ENCODE measurements at regions not wholly inside any gene's neighbourhood (a gene's known extent, or its start where the extent isn't known, plus 50 kb on each side); places are given as distances from the start of the nearest gene placed in this dataset.
A peak's percentile ranks its signal among the peaks of the same experiment; 100 is the strongest.

DNA sequence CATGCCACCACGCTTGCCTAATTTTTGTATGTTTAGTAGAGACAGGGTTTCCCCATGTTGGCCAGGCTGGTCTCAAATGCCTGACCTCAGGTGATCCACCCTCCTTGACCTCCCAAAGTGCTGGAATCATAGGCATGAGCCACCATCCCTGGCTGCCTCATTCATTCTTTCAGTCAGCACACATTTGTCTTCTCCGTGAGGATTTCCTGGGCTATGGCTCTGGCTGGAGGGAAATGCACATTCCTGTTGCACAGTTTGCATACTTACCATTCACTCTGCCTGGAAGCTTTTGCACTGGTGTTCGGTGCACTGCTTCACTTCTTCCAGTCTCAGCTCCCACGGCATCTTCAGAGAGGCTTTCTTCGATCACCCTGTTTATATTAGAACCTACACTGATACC, 267.8 kb downstream of the STIM2 start:
- no peak for ATAC-seq
- H3K4me1 ChIP-seq: no peaks in the 10 kb centered on the region
- no peak overlapping the region for H3K27ac ChIP-seq
- no peak for TF ChIP-seq POLR2A (IDR thresholded peaks at IDR 0.05)
- TF ChIP-seq, protein P1, sequence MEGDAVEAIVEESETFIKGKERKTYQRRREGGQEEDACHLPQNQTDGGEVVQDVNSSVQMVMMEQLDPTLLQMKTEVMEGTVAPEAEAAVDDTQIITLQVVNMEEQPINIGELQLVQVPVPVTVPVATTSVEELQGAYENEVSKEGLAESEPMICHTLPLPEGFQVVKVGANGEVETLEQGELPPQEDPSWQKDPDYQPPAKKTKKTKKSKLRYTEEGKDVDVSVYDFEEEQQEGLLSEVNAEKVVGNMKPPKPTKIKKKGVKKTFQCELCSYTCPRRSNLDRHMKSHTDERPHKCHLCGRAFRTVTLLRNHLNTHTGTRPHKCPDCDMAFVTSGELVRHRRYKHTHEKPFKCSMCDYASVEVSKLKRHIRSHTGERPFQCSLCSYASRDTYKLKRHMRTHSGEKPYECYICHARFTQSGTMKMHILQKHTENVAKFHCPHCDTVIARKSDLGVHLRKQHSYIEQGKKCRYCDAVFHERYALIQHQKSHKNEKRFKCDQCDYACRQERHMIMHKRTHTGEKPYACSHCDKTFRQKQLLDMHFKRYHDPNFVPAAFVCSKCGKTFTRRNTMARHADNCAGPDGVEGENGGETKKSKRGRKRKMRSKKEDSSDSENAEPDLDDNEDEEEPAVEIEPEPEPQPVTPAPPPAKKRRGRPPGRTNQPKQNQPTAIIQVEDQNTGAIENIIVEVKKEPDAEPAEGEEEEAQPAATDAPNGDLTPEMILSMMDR (IDR thresholded peaks at IDR 0.05): no peak
- intact Hi-C loops (cut with DNase I): no loop called here
- no peak overlapping the region for H3K4me3 ChIP-seq
- H3K9me3 ChIP-seq: no peaks in the 10 kb centered on the region
- no peaks in the 10 kb centered on the region for H3K36me3 ChIP-seq (replicated peaks in 1 of 2; ENCODE audit: insufficient read depth in 1 of 2, low read depth in 2 of 2)
- DNase-seq: no peak
- H3K27me3 ChIP-seq: no peaks in the 10 kb centered on the region
- 89 to 90% methylated on average over 5 of the region's 5 CpGs for WGBS, 2 donors

- H3K4me3 ChIP-seq: no peak overlapping the region
- no peaks in the 10 kb centered on the region for H3K4me1 ChIP-seq
- H3K36me3 ChIP-seq (replicated peaks in 1 of 2; ENCODE audit: insufficient read depth in 1 of 2, low read depth in 2 of 2): no peaks in the 10 kb centered on the region
- intact Hi-C loops (cut with DNase I): no loop called here
- peak overlapping the region in 1 of 4 donors; percentile 26 for H3K27ac ChIP-seq
- DNase-seq (no peak), ATAC-seq (no peak)
- no peaks in the 10 kb centered on the region for H3K9me3 ChIP-seq
- WGBS, 2 donors: 61 to 63% methylated on average over 7 of the region's 7 CpGs
- TF ChIP-seq, protein P1 (IDR thresholded peaks at IDR 0.05): no peak
- TF ChIP-seq POLR2A (IDR thresholded peaks at IDR 0.05): no peak
- H3K27me3 ChIP-seq: no peaks in the 10 kb centered on the region
These were observed 269.3 kb downstream of the STIM2 start for GRCh38 chr4:27129871-27130366.

DNA sequence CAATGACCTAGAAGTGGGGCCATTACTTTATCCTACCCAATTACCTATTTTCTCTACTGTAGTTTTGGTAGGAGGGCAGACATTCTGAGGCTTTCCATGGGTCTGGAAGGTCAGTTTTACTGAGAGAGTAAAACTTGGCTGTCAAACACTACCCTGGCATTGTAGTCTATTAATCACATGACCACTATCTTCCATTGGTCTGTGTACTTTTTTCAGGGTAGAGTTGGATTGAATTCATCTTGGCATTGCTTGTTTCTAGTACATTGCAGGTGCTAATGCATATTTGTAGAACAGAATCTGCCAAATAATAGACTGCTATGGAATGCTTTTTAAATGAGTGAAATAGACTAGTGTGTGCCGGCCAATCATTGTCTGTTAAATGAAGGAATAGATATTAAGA, 271.9 kb downstream of the STIM2 start:
- WGBS, 2 donors: 24 to 54% methylated on average over 1 of the region's 1 CpG
- no peaks in the 10 kb centered on the region for H3K36me3 ChIP-seq (replicated peaks in 1 of 2; ENCODE audit: insufficient read depth in 1 of 2, low read depth in 2 of 2)
- H3K27me3 ChIP-seq: no peaks in the 10 kb centered on the region
- no peaks in the 10 kb centered on the region for H3K4me1 ChIP-seq
- intact Hi-C loops (cut with DNase I): no loop called here
- DNase-seq: no peak
- TF ChIP-seq, protein P1 (IDR thresholded peaks at IDR 0.05): no peak
- TF ChIP-seq POLR2A (IDR thresholded peaks at IDR 0.05): no peak
- no peaks in the 10 kb centered on the region for H3K9me3 ChIP-seq
- no peak overlapping the region for H3K4me3 ChIP-seq
- ATAC-seq: no peak
- no peak overlapping the region for H3K27ac ChIP-seq

- no peak for TF ChIP-seq POLR2A (IDR thresholded peaks at IDR 0.05)
- TF ChIP-seq, protein P1 (IDR thresholded peaks at IDR 0.05): no peak
- WGBS, 2 donors: 52 to 66% methylated on average over 4 of the region's 4 CpGs
- H3K27ac ChIP-seq: no peak overlapping the region
- no peaks in the 10 kb centered on the region for H3K4me1 ChIP-seq
- ATAC-seq: no peak
- H3K9me3 ChIP-seq: no peaks in the 10 kb centered on the region
- H3K27me3 ChIP-seq: no peaks in the 10 kb centered on the region
- no peak overlapping the region for H3K4me3 ChIP-seq
- no peak for DNase-seq
- intact Hi-C loops (cut with DNase I): no loop called here
- H3K36me3 ChIP-seq (replicated peaks in 1 of 2; ENCODE audit: insufficient read depth in 1 of 2, low read depth in 2 of 2): no peaks in the 10 kb centered on the region
These were observed 279.8 kb downstream of the STIM2 start for GRCh38 chr4:27140486-27140885.

DNA sequence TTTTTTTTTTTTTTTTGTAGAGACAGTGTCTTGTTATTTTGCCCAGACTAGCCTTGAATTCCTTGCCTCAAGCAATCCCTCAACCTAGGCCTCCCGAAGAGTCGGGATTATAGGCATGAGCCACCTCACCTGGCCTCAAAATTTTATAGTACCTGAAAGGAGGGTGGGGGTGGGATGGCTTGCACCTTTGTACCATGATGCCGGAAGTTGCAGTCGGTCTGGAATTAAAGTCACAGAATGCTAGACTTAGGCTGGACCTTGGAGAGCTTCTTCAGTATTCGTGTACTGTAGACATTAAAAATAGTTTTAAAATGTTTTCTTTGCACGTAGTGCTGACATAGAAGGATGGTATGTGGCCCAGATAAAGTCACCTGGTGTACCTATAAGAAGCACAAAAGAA, 280.9 kb downstream of the STIM2 start:
- DNase-seq: no peak
- Histone ChIP-seq H3K9me3 (no peaks in the 10 kb centered on the region), H3K4me1 (no peaks in the 10 kb centered on the region), H3K4me3 (no peak overlapping the region), H3K36me3 (replicated peaks in 1 of 2; ENCODE audit: insufficient read depth in 1 of 2, low read depth in 2 of 2) (no peaks in the 10 kb centered on the region), H3K27me3 (no peaks in the 10 kb centered on the region), H3K27ac (no peak overlapping the region)
- intact Hi-C loops (cut with DNase I): no loop called here
- WGBS, 2 donors: 80 to 84% methylated on average over 6 of the region's 6 CpGs
- TF ChIP-seq POLR2A (IDR thresholded peaks at IDR 0.05): no peak
- TF ChIP-seq, protein P1 (IDR thresholded peaks at IDR 0.05): no peak
- ATAC-seq: no peak

Measured in body of pancreas (tissue), 4 donors.